Activated CD4-positive, alpha-beta T cell treated with anti-CD3 and anti-CD28 coated beads, Interleukin-2, amount 50 U/mL, for 24 hours (primary cell): ENCODE measurements at regions not wholly inside any gene's neighbourhood (a gene's known extent, or its start where the extent isn't known, plus 50 kb on each side); places are given as distances from the start of the nearest gene placed in this dataset.
"Not testable (repeated sequence)": the region's sequence is repeated elsewhere in the genome, so short reads cannot be mapped to it uniquely, and the experiment has no call there.

Experiments used
- DNase-seq, 2 donors: peaks; one replicate each; pipeline ENCODE4 v3.0.0-alpha.2; 2020; ENCODE audit warnings: low read depth in 1 of 2, low spot score in 1 of 2

DNA sequence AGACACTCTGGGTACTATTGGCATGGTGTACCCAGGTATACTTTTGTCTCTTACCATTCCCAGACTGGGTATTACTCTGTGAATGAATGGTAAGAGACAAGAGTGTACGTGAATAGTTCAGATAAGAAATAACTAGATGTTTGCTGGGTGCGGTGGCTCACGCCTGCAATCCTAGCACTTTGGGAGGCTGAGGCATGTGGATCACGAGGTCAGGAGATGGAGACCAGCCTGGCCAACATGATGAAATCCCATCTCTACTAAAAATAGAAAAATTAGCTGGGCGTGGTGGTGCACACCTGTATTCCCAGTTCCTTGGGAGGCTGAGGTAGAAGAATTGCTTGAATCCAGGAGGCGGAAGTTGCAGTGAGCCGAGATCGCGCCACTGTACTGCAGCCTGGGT is 75.8 kb upstream of the VKORC1L1 start:
- not testable (repeated sequence) for DNase-seq

DNA sequence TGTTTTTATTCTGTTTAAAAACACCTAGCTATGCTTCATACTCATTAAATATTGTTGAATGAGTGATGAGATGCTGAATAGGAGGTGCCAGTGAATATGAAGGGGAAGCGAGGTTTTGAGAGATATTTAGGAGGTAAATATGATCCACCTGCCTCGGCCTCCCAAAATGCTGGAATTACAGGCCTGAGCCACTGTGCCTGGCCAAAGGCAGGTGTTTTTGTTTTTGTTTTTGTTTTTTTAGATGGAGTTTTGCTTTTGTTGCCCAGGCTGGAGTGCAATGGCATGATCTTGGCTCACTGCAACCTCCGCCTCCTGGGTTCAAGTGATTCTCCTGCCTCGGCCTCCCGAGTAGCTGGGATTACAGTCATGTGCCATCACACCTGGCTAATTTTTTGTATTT is 75.3 kb upstream of the VKORC1L1 start:
- not testable (repeated sequence) for DNase-seq

DNA sequence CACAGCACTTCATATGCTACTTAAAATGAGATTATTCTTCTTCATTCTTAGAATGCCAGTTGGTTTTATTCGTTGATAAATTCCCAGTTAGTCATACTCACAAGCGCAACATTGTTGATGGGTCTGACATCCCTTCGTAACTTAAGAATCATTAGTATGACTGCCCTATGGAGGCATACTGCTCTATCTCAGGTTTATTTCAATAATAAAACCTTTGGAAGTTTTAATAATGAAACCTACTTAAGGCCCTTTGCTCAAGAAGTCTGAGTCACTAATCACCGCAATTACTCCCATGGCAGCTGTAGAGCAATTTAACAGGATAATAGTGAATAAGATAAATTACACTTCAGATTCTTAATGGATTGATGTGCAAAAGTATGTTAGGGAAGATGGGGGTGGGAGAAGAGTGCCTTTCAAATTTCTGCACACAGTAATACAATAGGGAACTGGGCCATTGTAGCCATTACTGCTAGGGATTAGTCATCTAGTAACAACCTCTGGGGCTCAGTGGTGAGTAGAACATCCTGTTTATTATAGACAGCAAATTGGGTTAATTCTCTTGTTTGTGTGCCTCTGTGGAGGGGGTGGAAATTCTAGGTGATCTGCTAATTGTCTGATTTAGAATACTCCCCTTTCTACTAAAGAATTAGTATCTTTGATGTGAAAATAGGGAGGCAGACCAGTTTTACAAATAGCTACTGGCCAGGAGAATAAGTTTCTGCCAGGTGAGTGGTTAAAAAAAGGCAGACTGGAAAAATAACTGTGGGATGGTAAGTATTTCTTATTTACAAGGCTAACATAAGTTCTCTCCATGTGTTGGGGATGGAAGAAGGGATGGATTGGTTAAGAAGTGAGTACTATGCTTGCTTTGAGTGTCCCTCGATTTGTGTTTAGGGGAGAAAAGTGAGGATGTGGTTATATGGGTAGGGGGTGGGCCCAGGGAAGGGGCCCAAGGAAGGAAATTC is 74.5 kb upstream of the VKORC1L1 start:
- DNase-seq, result no peak

DNA sequence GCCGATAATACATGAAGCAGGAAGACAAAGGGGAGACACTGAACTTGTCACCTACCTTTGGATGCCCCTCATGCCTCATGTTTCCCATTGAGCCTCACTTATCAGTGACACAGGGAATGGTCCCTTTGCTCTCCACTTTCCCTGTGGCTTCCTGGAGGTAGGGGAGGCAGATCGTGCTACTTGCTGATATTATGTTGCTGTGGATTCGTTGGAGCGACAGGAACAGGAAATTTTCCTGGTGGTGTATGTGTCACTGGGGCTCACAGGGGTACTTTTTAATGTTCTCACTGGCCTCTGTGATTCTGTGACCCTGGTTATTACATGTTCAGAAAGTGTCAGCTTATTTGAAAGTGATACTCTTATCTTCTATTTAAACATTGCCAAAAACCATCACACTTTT is 72.7 kb upstream of the VKORC1L1 start:
- DNase-seq, result not testable (repeated sequence)

DNA sequence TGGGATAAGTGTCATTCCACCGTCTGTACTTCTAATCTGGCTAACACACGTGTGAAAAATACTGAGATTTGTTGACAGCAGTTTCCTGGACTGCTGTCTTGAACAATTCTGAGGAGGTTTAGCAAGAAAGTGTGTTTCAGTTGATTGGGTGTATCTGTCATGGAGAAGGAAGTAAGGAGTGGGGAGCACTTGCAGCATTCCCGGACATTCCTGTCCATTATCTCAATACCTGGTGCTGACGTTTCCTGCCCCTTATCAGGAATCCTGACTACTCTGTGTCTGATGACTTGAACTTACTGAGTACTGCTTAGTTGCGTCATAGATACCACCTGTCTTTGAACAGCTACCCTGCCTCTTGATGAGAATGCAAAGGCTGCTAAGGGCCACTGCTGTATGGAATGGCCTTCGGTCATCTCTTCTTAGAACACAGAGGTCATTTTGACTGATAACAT is 72.0 kb upstream of the VKORC1L1 start:
- DNase-seq, result no peak

DNA sequence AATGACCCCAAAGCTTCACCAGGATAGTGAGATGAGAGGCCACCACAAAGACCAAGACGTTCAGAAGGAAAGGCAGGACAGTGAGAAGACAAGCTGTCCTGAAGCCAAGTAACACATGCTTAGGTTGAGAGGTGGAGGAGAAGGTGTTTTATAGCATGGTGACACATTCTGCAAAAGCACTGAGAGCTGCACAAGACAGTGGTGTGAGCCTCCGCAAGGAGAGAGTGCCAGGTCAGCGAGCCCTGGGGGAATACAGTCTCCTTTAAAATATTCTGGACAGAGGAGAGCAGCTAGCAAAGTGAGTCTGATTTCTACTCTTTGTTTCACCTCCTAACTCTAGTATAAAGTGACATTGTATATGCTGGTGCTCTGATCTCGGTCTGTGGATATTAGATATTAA is 68.0 kb upstream of the VKORC1L1 start:
- no peak for DNase-seq

DNA sequence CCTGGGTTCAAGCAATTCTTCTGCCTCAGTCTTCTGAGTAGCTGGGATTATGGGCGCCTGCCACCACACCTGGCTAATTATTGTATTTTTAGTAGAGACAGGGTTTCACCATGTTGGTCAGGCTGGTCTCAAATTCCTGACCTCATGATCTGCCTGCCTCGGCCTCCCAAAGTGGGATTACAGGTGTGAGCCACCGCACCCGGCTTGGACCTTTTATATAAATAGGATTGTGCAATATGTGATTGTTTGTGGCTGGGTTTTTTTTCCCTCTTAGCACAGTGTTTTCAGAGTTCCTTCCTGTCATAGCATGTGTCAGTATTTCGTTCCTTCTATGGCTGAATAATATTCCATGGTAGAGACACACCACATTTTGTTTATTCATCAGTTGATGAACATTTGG is 65.8 kb upstream of the VKORC1L1 start:
- DNase-seq, result not testable (repeated sequence)

DNA sequence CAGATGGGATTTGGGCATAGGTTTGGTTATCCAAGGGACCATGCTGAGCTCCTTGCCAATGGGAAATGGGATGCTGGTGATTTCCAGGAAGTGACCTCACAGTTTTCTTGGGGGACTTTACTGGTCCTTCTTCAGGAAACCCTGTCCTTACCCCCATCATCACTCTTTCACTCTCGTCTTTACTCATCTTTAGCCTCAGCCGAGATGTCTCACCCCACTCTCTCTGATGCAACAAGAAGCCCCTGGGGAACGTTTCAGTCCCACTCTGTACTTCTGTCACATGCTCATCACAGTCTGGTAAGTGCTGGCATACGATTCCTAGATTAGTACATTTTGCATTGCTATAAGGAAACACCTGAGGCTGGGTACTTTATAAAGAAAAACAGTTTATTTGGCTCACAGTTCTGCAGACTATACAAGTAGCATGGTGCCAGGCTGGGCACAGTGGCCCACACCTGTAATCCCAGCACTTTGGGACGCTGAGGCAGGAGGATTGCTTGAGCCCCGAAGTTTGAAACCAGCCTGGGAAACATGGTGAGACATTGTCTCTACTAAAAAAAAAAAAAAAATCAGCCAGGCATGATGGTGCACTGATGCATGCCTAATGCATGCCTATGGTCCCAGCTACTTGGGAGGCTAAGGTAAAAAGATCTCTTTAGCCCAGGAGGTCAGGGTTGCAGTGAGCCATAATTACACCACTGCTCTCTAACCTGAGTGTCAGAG is 63.5 kb upstream of the VKORC1L1 start:
- DNase-seq, result no peak

DNA sequence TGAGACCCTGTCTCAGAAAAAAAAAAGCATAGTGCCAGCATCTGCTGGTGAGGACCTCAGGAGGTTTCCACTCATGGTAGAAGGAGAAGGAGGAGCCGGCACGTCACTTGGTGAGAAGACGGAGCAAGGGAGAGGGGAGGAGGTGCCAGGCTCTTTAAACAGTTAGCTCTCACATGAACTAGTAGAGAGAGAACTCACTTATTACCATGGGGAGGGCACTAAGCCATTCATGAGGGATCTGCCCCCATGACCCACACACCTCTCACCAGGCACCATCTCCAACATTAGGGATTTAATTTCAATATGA is 62.9 kb upstream of the VKORC1L1 start:
- no peak for DNase-seq

DNA sequence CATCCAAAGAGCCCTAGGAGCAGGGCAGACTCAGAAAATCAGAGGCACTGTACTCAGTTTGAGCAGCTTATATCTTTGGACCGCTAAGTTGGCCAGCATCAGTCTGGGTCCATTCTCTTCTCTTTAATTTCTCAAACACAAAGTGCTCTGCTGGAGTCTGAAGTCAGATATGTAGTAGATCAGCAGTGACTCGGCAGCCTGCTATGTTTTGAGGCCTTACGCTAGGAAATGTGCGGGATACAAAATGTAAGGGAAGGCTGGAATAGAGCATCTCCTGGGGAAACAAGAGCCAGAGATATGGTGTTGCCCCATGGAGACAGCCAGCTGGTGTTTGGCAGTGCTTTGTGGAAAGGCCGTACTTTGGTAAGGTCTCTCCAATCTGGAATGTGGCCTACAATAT is 60.6 kb upstream of the VKORC1L1 start:
- no peak for DNase-seq

DNA sequence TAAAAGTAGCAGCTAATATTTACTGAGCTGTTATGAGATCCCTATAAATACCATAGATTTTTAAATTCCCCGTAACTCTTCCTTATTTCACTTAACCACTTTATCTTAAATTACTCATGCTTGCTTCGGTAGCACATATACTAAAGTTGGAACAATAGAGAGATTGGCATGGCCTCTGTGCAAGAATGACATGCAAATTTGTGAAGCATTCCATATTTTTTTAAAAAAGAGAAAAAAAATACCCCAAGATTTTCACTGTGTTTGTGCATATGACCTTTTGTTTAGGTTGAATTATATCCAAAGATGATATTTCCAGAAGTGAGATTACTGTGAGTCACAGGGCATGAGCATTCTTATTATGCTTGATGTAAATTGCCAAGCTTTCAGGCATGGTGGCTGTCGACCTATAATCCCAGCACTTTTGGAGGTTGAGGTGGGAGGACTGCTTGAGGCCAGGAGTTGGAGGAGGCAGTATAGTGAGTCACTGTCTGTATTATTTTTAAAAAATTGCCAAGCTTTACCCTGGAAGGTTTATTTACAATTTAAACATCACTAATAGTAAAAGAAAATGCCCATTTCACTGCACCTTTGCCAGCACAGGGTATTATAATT is 58.2 kb upstream of the VKORC1L1 start:
- not testable (repeated sequence) for DNase-seq

DNA sequence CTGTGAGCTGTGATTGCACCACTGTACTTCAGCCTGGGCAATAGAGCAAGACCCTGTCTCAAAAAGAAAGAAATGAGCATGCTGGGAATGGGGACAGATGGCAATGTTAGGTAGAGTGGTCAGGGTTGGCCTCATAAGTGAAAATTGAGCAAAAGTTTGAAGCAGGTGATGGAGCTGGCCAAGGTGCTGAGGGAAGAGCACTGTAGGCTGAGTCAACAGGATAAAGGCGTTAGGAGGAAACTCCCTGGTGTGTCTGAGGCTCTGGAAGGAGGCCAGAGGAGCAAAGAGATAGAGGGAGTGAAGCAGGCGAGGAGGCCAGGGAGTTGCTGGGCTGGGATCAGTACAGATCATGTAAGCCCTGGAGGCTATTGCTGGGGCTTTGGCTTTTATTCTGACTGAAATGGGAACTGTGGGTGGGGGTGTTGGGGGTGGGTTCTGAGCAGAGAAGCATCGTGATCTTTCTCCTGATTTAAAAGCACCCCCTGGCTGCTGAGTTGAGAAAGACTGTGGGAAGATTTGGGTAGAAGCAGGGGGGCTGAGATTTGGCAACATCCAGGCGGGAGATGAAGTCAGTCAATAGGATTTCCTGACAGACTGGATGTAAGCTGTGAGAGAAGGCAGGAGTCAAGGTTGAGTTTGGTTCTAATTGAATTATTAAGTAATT is 52.5 kb upstream of the VKORC1L1 start:
- no peak for DNase-seq
